Left cardiac atrium (tissue), 4 donors: ENCODE measurements at regions not wholly inside any gene's neighbourhood (a gene's known extent, or its start where the extent isn't known, plus 50 kb on each side); places are given as distances from the start of the nearest gene placed in this dataset.
"Not testable (repeated sequence)": the region's sequence is repeated elsewhere in the genome, so short reads cannot be mapped to it uniquely, and the experiment has no call there.

Experiments used
- ATAC-seq, 2 donors: fragments of 200-7000 bp; cut with Tn5 transposase; one replicate each; pipeline ENCODE4 v1.9.1; 2020; ENCODE audit warnings: mild to moderate bottlenecking in 2 of 2, moderate library complexity in 2 of 2
- DNase-seq: peaks from one replicate; pipeline ENCODE4 v3.0.0-alpha.2; 2020
- intact Hi-C, 2 donors: fragments of 100-400 bp; cut with DNase I; formaldehyde crosslinking; loops; one replicate each; pipeline versions ENCODE4 v1.14.1 to v1.15.1; 2022 to 2023
- donor health status: DM: no; HTN: yes; CAD: no.
- donor health status: DM: no; HTN: yes; CAD: no; lungs with severe emphysema.
- donor health status: DM: yes; HTN: yes; CAD: no.
- donor health status: Dilated cardiomyopathy.

GRCh38 chr15:77887563-77888429 lies 189.7 kb downstream of the TBC1D2B start:
- intact Hi-C loops, DNase-seq: not testable (repeated sequence)
- peak; percentile 53 to 85 for ATAC-seq

- no peak for DNase-seq
- intact Hi-C loops, result no loop called here
Observed at GRCh38 chr15:77886805-77887448, 190.6 kb downstream of the TBC1D2B start.

GRCh38 chr15:77885877-77886500 lies 191.5 kb downstream of the TBC1D2B start:
- DNase-seq, intact Hi-C loops, ATAC-seq: not testable (repeated sequence)

More at GRCh38 chr15:77886805-77887448, 190.6 kb downstream of the TBC1D2B start:
- no peak for ATAC-seq

GRCh38 chr15:77883012-77883411 lies 194.5 kb downstream of the TBC1D2B start:
- ATAC-seq, result peak in 1 of 2 donors; percentile 25
- intact Hi-C loops, DNase-seq: not testable (repeated sequence)

DNA sequence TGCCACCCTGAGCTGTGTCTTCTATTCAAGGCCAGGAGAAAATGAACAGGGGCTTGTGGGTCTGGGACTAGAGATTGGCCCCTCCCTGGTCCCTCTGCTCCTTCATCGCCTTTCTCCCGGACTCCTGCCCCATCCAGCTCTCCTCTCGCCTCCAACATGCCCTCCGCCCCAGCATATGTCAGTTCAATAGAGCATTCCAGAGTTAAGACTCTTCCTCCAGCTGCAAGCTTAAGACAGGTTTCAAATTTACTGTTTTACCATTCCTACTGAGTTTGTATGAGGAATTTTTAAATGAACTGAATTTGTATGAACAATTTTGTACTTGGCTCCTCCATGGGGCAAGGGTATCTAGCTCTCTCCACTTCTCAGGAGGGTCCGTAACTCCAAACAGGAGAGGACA lies 195.6 kb downstream of the TBC1D2B start:
- no peak for DNase-seq
- ATAC-seq, result no peak
- intact Hi-C loops, result no loop called here

GRCh38 chr15:77881535-77881934 lies 196.0 kb downstream of the TBC1D2B start:
- intact Hi-C loops, DNase-seq, ATAC-seq: not testable (repeated sequence)

DNA sequence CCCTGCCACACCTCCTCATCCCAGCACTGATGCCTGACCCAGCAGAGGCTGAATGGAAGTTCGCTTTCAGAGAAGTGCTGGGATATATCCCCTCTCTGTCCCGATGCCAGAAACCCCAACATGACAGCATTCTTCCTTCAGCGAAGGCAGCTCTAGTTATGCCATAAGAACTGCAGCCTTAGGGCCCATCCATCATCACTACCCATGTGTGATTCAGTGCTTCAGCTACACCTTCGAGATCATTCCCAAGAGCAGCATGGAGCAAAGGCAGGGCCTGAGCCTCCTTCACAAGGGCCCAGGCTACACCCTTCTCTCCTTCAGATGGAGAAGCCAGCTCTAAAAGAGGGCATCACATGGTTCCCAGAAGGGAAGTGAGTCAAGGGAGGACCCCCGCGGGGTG lies 198.0 kb downstream of the TBC1D2B start:
- ATAC-seq, intact Hi-C loops: not testable (repeated sequence)

GRCh38 chr15:77877869-77878577 lies 199.5 kb downstream of the TBC1D2B start:
- intact Hi-C loops, result no loop called here
- DNase-seq (no peak), ATAC-seq (no peak)

More for the DNA sequence above, 198.0 kb downstream of the TBC1D2B start:
- DNase-seq, result not testable (repeated sequence)

DNA sequence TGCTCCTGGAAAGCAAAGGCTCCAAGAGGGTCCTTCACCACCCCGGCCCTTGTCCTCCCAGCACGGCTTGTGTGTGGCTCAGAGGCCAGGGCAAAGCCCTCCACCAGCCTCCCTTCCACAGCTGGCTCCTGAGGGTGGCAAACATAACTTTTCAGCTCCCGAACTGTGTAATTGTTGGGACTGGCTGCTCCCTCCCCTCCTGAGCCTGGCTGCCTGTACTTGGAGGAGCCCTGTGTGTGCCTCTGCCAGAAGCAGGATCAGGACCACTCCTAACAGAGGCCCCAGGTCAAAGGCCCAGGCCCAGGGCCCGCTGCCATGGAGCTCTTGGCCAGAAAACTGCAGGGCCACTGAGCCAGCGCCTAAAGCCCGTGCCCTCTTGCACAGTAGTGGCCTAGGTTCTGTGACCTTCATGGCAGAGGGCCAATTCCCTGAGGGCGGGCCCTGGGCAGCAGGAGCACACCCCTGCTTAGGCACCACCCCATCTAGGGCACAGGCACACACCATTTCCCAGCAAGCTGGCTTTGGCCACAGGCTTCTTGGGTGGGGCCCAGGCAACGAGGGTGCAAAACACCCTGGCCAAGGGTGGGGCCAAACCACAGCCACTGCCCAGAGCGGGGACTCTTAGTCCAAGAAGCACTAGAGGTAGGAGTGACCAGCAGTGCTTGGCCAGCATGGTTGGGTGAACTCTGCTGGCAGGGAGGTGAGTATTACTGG lies 201.2 kb downstream of the TBC1D2B start:
- ATAC-seq, result peak; percentile 69 to 72
- intact Hi-C loops, DNase-seq: not testable (repeated sequence)

DNA sequence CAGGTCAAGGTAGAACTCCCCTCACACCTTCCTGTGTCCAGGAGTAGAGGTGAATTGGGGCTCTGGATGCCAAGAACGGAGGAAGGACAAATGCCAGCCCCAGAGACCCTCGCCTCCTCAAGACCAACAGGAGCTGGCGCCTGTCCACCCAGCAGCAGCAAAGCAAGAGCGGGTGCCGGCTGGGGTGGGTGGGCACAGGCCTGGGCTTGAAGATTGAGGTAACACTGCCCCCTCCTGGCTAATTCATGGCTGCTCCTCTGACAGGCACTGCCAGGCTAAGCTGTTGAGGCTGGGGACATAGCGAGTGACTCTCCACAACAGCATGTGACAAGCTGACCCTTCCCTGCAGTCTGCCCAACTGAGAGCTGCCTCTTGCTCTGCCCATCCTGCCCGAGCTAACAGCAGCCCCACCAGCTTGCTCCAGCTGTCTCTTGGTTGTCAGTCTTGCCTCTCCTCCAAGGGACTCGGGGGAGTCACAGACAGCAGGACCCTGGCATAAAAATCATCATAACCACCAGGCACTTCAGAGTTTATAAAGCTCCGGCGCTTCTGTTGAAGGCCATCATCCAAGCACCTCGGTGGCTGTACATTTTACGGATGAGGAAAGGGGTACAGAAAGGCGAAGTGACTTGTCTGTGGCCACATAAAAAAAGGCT lies 202.3 kb downstream of the TBC1D2B start:
- intact Hi-C loops, result not testable (repeated sequence)
- ATAC-seq (peak; percentile 45 to 46), DNase-seq (peak; percentile 42)

DNA sequence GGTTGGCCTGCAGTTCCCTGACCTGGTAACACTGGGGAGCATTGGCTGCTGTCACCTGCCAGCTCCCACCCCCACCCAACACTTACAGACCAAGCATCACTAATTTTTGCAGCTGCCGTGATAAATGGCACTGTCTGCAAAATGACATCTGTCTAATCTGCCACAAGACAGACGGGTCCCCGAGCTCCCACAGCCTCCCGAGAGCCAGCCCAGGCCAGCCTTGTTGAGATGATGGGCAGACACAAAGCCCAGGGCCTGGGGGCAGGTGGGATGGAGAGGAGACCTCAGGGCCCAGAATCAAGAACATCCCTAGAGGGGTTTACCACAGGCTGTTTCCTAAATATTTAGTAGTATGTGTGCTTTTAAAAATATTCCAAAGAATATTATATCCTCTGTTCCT lies 203.4 kb downstream of the TBC1D2B start:
- intact Hi-C loops, result no loop called here
- no peak for ATAC-seq
- no peak for DNase-seq

GRCh38 chr15:77872521-77873425 lies 204.7 kb downstream of the TBC1D2B start:
- ATAC-seq, intact Hi-C loops, DNase-seq: not testable (repeated sequence)

- intact Hi-C loops, result no loop called here
- no peak for DNase-seq
- ATAC-seq, result no peak
Observed at GRCh38 chr15:77871852-77872371, 205.6 kb downstream of the TBC1D2B start.

GRCh38 chr15:77870195-77871065 lies 207.1 kb downstream of the TBC1D2B start:
- peak; percentile 62 for DNase-seq
- peak; percentile 63 to 72 for ATAC-seq
- intact Hi-C loops, result no loop called here

- ATAC-seq (no peak), DNase-seq (no peak)
- intact Hi-C loops, result no loop called here
Observed at GRCh38 chr15:77869021-77869895, 208.3 kb downstream of the TBC1D2B start.
